Stimulated activated CD8-positive, alpha-beta memory T cell treated with anti-CD3 and anti-CD28 coated beads, Interleukin-7, amount 100 ng/mL, for 48 hours (primary cell): ENCODE measurements at regions not wholly inside any gene's neighbourhood (a gene's known extent, or its start where the extent isn't known, plus 50 kb on each side); places are given as distances from the start of the nearest gene placed in this dataset.
A peak's percentile ranks its signal among the peaks of the same experiment; 100 is the strongest.
"Not testable (repeated sequence)": the region's sequence is repeated elsewhere in the genome, so short reads cannot be mapped to it uniquely, and the experiment has no call there.

Experiments
- DNase-seq, 2 donors: peaks; one replicate each; pipeline ENCODE4 v3.0.0-alpha.2; 2020; ENCODE audit warnings: low read depth in 1 of 2; ENCODE audit errors: extremely low read depth in 1 of 2

DNA sequence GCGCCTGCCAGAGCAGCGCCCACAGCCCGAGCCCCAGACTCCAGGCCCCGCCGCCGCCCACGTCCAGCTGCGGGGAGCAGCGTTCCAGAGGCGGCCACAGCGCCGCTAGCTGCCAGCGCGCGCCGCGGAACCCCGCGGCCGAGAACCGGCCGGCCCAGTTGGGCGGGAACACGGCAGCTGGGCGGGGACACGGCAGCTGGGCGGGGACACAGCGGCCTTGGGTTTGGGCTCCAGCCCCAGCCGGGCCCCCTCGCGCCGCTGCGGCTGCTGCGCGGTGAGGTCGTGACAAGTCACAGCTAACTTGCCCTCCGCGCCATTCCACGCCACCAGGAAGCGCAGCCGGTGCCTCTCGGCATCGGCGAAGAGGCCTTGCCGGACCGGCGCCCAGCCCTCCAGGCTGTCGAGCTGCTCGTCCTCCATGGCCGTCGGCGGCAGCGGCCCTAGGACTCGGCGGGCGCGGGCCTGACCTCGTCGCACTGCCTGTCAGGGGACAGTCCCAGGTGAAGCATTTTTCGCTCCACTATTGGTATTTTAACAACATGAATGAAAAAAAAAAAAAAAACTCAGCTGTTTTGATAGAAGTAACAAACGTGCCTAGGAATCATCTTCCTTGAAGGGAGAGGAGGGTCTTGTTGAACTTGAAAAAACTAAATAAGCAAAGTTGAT lies 56.6 kb upstream of the GOLGA8N start:
- peak; percentile 8 to 18 for DNase-seq

DNA sequence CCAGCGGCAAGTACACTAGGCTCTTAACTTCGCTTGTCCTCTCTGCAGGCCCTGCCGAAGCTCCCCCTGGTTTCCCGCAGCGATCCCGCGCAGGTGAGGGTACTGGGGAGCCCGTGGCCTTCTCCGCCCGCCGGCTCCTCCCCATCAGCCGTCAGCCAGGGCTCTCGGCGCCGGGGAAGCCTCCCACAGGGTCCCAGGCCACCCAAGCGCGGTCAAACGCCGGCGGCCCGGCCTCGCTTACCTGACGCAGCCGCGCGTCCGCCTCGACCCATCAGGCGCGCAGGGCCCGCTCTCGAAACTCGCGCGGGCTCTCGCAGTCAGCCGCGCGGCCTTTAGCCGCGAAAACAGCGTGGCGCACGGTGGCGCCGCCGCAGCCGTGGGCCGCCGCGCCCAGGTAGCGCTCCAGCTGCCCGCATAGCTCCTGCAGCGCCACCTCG lies 57.2 kb upstream of the GOLGA8N start:
- DNase-seq = not testable (repeated sequence)

DNA sequence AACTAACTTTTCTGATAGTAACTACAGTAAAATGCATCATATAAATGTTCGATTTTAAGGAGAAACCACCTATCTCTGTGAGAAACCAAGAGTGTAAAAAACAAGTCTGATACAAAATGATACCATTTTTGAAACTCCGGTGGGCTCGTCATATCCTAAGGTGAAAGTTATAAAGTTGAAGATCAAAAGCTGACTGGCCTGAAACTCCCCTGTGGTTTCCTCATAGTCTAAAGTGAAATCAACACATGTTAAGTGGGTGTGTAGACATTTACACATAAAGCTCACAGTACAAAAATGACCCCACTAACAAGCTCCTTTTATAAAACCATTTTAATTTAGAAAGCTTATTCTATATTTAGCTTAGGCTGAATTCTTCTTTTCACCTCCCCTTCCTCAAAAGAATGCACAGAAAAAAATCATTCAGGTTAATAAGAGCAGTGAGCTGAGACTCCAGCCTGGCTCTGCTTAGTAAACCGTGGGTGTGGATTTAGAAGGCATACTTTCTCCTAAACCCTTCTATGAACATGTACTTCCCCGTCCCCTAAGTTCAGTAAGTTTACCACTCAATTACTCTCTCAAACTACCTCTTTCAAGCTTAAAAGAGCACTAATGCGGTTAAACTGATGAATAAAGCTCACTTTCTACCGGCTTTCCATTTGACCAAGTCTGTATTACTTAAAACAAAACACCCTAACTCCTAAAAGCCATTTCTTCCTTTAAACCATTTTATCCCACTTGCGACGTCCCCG lies 57.9 kb upstream of the GOLGA8N start:
- not testable (repeated sequence) for DNase-seq

DNA sequence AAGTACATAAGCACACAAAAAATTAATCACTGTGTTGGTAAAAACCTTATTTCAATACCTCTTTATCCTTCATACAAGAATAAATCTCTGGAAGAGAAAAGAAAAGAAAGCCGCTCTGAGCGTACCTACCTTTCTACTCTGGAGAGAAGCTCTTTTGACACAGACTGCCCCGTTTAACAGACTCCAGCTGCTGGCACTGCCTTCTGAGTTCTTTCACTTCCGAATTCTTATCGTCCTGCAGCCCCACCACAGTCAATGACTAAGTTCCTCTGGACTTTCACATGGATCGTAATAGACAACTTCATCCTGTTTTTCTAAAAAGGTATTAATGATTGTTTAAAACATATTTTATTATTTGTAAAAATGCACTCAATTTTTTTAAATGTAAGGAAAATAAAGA lies 67.5 kb upstream of the GOLGA8O start:
- DNase-seq = not testable (repeated sequence)

DNA sequence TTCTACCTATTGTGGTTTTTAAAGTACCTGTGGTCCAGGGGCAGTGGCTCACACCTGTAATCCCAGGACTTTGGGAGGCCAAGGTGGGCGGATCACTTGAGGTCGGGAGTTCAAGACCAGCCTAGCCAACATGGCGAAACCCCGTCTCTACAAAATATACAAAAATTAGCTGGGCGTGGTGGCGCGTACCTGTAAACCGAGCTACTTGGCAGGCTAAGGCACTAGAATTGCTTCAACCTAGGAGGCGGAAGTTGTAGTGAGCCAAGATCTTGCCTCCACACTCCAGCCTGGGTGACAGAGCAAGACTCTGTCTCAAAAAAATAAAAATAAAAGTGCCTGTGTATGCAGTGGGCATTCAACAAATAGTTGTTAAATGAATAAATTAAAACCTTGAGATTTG lies 67.0 kb upstream of the GOLGA8O start:
- not testable (repeated sequence) for DNase-seq

DNA sequence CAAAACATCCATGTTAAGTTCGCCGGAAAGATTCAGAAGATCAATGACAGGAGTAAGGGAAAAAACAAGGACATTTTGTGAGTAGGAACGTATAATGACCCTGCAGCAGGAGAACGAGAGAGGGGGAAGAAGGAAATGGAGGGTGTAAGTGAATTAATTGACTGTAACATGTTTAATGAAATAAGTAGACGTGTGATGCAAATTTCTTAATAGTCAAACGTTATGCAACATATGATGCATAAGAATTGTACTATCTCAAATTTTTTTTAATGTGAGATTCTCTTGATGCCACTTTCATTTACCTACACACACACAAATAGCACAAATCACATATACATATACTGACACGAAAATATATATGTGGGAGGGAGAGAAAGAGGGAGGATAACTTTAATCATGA lies 63.5 kb upstream of the GOLGA8O start:
- DNase-seq = not testable (repeated sequence)

DNA sequence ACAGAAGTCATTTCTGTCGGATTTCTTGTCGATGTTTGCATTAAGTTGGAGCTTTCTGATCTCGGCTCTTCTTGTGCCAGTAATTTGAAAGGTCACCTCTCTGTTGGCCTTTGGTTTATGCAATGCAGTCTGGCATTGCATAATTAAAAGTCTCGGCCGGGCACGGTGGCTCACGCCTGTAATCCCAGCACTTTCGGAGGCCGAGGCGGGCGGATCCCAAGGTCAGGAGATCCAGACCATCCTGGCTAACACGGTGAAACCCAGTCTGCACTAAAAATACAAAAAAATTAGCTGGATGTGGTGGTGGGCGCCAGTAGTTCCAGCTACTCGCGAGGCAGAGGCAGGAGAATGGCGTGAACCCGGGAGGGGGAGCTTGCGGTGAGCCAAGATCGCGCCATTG lies 62.6 kb upstream of the GOLGA8O start:
- not testable (repeated sequence) for DNase-seq

DNA sequence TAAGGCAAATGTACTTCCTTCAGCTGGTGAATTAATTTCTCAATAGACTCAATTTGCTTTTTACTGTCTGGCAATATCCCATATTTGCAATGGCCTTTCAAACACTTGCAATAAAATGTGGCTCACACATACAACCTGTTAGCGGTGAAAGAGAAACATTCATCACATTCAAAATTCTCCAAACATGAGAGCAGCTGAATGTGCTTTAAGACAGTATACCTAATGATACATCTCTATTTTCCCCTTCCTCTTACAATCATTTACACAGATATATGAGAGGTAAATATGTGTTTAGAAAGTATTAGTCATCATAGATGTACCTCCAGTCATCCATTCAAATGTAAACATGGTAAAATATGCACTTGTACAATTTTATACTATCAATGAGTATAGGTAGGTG lies 61.5 kb upstream of the GOLGA8O start:
- DNase-seq = not testable (repeated sequence)

DNA sequence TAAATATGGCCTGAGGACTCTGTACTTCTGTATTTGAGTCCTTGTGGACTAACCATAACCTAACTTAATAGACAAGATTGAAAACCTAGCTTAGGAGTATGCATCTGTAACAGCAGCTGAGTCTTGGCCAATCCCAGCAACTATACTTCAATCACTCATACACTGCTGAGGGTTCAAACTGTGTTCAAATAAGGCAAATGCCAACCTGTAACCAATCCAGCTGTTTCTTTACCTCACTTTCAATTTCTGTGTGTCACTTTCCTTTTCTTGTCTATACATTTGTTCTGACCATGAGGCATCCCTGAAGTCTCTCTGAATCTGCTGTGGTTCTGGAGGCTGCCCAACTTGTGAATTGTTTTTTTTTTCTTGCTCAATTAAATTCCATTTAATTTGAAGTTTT lies 57.9 kb upstream of the GOLGA8O start:
- DNase-seq = not testable (repeated sequence)

DNA sequence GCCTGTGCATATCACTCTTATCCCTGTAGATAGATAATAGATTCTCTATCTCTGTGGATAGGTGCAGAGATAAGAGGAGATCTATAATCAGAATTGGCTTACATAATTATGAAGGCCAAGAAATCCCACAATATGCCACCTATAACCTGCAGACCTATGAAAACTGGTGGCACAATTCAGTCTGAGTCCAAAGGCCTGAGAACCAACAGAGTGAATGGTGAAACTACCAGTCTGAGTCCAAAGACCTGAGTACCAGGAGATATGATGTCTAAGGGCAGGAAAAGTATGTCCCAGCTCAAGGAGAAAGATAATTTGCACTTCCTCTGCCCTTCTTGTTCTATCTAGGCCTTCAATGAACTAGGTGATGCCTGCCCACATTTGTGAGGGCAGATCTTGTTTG lies 54.6 kb upstream of the GOLGA8O start:
- not testable (repeated sequence) for DNase-seq

DNA sequence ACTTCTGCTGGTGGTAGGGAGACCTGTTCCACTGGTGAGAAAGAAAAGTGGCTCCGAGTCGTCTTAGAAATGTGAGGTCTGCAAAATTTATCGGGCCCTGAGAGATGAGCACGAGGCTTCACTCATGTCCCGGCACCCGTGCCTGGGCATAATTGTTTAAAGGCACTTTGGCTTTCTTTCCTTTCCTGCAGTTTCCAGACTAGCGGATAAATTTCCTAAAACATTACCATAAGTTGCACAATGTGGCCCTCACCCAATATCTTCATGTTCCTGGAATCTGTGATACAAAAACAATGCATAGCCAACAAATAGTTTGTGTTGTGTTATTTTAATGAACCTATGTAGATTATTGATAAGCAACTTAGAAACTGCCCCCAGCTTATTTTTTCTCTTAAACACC lies 52.6 kb upstream of the GOLGA8O start:
- not testable (repeated sequence) for DNase-seq

DNA sequence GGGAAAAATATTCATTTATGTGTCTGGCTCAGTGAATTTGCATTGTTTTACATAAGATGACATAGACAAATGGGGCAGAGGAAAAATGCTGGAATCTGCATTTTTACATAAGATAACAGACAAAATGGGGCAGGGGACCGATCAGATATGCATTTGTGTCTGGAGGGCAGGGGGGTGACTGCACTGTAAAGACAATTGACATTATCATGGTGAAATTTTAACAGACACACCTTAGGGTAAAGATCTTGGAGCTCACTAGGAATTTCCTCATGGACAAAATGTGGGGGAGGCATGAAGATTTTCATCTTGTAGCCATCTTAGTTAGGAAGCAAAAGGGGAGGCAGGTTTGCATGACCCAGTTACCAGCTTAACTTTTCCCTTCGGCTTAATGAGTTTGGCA lies 51.4 kb upstream of the GOLGA8O start:
- DNase-seq = not testable (repeated sequence)

DNA sequence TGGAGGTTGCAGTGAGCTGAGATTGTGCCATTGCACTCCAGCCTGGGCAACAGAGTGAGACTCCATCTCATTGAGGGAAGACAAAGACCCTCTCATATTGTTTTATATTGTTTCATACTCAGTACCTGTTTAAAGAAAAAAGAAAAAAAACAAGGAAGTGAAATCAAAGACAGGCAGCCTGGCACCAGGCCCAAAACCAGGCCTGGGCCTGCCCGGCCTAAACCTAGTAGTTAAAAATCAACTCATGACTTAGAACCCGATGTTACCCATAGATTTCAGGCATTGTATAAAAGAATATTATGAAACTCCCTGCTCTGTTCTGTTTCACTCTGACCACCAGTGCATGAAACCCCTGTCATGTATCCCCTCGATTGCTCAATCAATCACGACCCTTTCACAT lies 50.2 kb upstream of the GOLGA8O start:
- not testable (repeated sequence) for DNase-seq
